ENCODE measurements at regions not wholly inside any gene's neighbourhood (a gene's known extent, or its start where the extent isn't known, plus 50 kb on each side); places are given as distances from the start of the nearest gene placed in this dataset.

DNA sequence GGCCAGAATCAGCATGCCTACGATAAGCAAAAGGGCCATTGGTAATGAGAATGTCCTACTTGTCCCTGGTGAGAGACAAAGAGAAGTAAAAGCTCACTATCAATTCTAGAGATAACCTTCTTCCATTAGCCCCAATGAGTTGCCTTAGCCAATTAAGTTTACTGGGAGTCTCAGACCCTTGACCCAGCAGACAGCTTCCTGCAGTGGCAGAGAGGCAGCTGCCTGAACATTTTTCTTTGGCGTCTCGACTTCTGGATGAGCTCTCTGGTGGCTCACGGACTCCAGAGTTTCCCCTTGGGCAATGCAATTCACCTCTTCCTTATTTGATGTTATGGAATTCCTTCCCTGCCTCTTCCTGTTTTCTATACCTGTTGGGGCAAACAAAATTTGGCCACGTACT is 1034.4 kb downstream of the NAALADL2 start:
- ChIA-PET POLR2A (no interaction called here), CTCF (no interaction called here)

DNA sequence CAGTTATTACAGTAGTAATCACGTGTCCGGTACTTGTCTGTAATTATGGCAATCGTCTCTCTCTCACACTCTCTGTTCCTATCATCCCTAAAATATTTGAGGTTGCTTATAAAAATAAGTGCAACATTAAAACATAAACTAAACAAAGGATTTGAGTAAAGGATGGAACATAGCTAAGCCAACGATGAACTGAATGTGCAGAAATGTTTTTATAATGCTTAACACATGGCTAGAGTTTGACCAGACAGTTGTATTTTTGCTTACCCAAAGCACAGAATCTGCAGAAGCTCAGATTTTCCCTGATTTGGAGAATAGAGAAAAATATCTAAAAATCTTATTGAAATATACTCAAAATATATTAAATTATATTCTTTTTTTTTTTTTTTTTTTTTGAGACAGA is 1030.9 kb downstream of the NAALADL2 start:
- H3K27ac Mint-ChIP-seq = no peak overlapping the region
- no peak overlapping the region for H3K4me3 Mint-ChIP-seq
- H3K4me1 Mint-ChIP-seq = no peaks in the 10 kb centered on the region
- intact Hi-C loops (cut with DNase I, micrococcal nuclease) = no loop called here
- H3K27me3 Mint-ChIP-seq = no peaks in the 10 kb centered on the region
- CTCF ChIA-PET = no interaction called here
- POLR2A ChIA-PET = no interaction called here
- ATAC-seq (no peak), DNase-seq (no peak)
- peaks cover 2% of the 10 kb centered on the region for H3K9me3 Mint-ChIP-seq (ENCODE audit: low read depth)
- H3K36me3 Mint-ChIP-seq (ENCODE audit: low read depth) = no peaks in the 10 kb centered on the region

More for the DNA sequence above, 1034.4 kb downstream of the NAALADL2 start:
- Mint-ChIP-seq H3K27me3 (no peaks in the 10 kb centered on the region), H3K4me3 (no peak overlapping the region), H3K4me1 (no peaks in the 10 kb centered on the region), H3K27ac (no peak overlapping the region), H3K36me3 (ENCODE audit: low read depth) (no peaks in the 10 kb centered on the region), H3K9me3 (ENCODE audit: low read depth) (peaks cover 2% of the 10 kb centered on the region)
- ATAC-seq = no peak
- intact Hi-C loops (cut with DNase I, micrococcal nuclease) = no loop called here
- DNase-seq = no peak

DNA sequence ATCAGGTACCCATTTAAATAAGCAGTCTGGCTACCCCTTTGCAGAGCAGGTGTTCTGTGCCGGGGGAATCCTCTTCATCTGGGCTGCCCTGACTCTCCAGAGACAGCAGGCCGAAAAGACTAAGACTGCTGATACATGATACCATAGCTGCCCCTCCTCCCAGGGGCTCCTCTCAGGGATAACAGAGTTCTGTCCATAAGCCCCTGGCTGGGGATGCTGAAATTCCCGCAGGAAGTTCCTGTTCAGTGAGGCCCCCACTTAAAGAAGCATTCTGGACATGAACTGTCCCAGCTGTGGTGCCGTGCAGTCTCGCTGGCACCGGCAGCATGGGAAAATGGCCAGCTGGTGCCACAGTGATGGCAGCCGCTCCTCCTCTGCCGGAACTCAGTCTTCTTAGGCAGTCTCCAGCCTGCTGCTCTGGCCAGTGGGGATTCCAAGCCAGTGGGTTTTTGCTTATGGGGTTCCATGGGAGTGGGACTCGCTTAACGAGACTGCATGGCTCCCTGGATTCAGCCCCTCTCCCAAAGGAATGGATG is 1026.2 kb downstream of the NAALADL2 start:
- DNase-seq (no peak), ATAC-seq (no peak)
- ChIA-PET POLR2A (no interaction called here), CTCF (no interaction called here)
- intact Hi-C loops (cut with DNase I, micrococcal nuclease) = no loop called here
- no peaks in the 10 kb centered on the region for H3K27me3 Mint-ChIP-seq
- no peak overlapping the region for H3K27ac Mint-ChIP-seq
- H3K4me1 Mint-ChIP-seq = no peaks in the 10 kb centered on the region
- H3K9me3 Mint-ChIP-seq (ENCODE audit: low read depth) = peaks cover 15% of the 10 kb centered on the region
- H3K4me3 Mint-ChIP-seq = no peak overlapping the region
- H3K36me3 Mint-ChIP-seq (ENCODE audit: low read depth) = no peaks in the 10 kb centered on the region

DNA sequence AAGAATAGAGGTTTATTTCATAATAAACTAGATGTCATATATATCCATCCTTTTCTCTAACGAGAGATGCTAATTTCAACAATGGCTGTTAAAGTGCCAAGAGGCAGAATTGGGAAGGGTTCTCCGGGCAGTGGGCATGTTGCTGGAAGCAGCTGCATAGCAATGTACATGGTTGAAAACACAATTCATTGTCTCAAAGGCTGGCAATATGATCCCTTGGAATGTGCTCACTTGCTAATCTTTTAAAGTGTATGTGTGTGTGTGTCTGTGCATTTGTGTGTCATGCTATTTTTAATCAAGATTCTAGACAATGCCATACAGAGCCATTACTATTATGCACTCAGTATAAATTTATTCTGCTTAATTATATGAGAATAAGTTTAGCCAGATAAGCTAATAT is 1020.3 kb downstream of the NAALADL2 start:
- no peaks in the 10 kb centered on the region for H3K27me3 Mint-ChIP-seq
- peaks cover 17% of the 10 kb centered on the region for H3K9me3 Mint-ChIP-seq (ENCODE audit: low read depth)
- intact Hi-C loops (cut with DNase I, micrococcal nuclease) = no loop called here
- H3K36me3 Mint-ChIP-seq (ENCODE audit: low read depth) = no peaks in the 10 kb centered on the region
- POLR2A ChIA-PET = no interaction called here
- H3K27ac Mint-ChIP-seq = no peak overlapping the region
- H3K4me3 Mint-ChIP-seq = no peak overlapping the region
- no peaks in the 10 kb centered on the region for H3K4me1 Mint-ChIP-seq
- CTCF ChIA-PET = no interaction called here
- no peak for ATAC-seq
- no peak for DNase-seq

DNA sequence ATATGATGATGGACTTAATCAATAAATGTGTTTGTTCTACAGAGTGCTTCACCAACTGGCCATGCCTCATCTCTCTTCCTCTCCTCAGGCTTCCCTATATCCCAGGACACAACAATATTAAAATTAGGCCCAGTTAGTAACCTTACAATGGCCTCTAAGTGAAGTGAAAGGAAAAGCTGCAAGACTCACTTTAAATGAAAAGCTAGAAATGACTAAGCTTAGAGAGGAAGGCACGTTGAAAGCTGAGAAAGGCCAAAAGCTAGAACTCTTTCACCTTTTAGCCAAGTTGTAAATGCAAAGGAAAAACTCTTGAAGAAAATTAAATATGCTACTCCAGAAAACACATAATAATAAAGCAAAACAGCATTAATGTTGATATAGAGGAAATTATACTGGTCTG is 1010.3 kb downstream of the NAALADL2 start:
- Mint-ChIP-seq H3K27me3 (no peaks in the 10 kb centered on the region), H3K4me1 (no peaks in the 10 kb centered on the region), H3K27ac (no peak overlapping the region), H3K4me3 (no peak overlapping the region), H3K9me3 (ENCODE audit: low read depth) (peaks cover 2% of the 10 kb centered on the region), H3K36me3 (ENCODE audit: low read depth) (no peaks in the 10 kb centered on the region)
- POLR2A ChIA-PET = interaction anchor here (0.6 kb wide), 1 partner anchor 381 kb away, joined by 3 read pairs; no protein-coding TSS in a partner anchor
- DNase-seq = no peak
- intact Hi-C loops (cut with DNase I, micrococcal nuclease) = no loop called here
- CTCF ChIA-PET = no interaction called here
- no peak for ATAC-seq

DNA sequence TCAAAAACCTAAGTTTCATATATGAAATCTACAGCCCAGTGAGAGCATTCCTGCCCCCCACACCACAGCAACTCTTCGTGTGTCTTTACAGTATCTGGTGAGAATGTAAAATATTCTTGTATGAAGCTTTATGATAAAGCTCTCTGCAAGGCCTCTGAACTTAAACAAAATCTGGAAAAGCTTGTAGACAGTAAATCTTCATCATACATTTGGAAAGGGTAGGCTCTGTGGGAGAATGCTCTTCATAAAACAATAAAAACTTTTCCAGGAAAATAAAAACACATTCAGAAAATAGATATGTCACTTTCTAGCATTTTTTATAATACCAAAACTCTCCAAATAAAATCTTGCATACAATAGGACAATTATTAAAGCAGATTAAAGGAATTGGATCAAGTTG is 1009.5 kb downstream of the NAALADL2 start:
- no peak overlapping the region for H3K27ac Mint-ChIP-seq
- no peaks in the 10 kb centered on the region for H3K36me3 Mint-ChIP-seq (ENCODE audit: low read depth)
- no peaks in the 10 kb centered on the region for H3K4me1 Mint-ChIP-seq
- intact Hi-C loops (cut with DNase I, micrococcal nuclease) = no loop called here
- POLR2A ChIA-PET = no interaction called here
- ATAC-seq (no peak), DNase-seq (no peak)
- peaks cover 2% of the 10 kb centered on the region for H3K9me3 Mint-ChIP-seq (ENCODE audit: low read depth)
- CTCF ChIA-PET = no interaction called here
- no peak overlapping the region for H3K4me3 Mint-ChIP-seq
- no peaks in the 10 kb centered on the region for H3K27me3 Mint-ChIP-seq

DNA sequence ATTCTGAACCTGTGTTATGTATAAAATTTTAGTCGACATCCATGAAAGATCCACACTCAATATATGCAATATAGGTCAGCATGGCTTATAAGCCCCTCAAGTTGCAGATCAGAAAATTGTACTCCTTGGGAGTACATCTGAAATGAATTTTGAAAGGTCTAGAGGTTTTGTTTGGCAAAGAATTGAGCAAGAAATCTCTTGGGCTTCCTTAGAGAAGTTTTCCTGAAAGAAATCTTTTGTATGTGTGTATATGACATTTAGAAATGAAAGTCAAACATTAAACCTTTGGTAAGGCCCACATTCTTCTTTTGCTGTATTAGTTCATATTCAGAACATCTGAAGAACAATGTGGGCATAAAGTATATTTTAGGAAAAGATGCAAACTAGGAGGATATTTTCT is 1006.6 kb downstream of the NAALADL2 start:
- H3K27ac Mint-ChIP-seq = no peak overlapping the region
- ATAC-seq (no peak), DNase-seq (no peak)
- no peak overlapping the region for H3K4me3 Mint-ChIP-seq
- no peaks in the 10 kb centered on the region for H3K9me3 Mint-ChIP-seq (ENCODE audit: low read depth)
- CTCF ChIA-PET = no interaction called here
- H3K4me1 Mint-ChIP-seq = no peaks in the 10 kb centered on the region
- no peaks in the 10 kb centered on the region for H3K36me3 Mint-ChIP-seq (ENCODE audit: low read depth)
- intact Hi-C loops (cut with DNase I, micrococcal nuclease) = no loop called here
- no peaks in the 10 kb centered on the region for H3K27me3 Mint-ChIP-seq
- POLR2A ChIA-PET = no interaction called here

DNA sequence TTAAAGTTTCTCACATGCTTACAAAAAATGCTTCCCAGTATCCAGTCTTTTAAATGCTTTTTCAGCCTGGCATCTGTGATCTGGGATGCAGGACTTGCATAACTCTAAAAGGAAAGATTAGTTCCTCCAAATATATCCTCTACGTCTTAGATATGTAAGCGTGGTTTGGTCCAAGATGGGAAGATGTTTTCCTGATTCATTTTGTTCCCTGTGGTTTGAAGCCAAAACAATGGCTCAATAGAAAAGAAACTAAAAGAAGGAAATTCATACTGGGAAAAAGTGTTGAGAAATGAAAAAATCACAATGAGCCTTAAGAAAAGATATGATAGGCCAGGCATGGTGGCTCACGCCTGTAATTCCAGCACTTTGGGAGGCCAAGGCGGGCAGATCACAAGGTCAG is 1002.8 kb downstream of the NAALADL2 start:
- intact Hi-C loops (cut with DNase I, micrococcal nuclease) = no loop called here
- ChIA-PET POLR2A (no interaction called here), CTCF (no interaction called here)
- DNase-seq (no peak), ATAC-seq (no peak)
- H3K27me3 Mint-ChIP-seq = no peaks in the 10 kb centered on the region
- H3K4me1 Mint-ChIP-seq = no peaks in the 10 kb centered on the region
- no peak overlapping the region for H3K4me3 Mint-ChIP-seq
- H3K36me3 Mint-ChIP-seq (ENCODE audit: low read depth) = no peaks in the 10 kb centered on the region
- no peak overlapping the region for H3K27ac Mint-ChIP-seq
- H3K9me3 Mint-ChIP-seq (ENCODE audit: low read depth) = peaks cover 3% of the 10 kb centered on the region

Small RNA genes in the stretch of these regions (microRNA-seq; reads per million reads assigned to microRNA genes)
- gene MIR7977 (ENCODE audit: borderline replicate concordance) = 3.5 reads per million, percentile 3 among the genes with 10 or more reads in this experiment

Measured in activated CD4-positive, alpha-beta T cell treated with anti-CD3 and anti-CD28 coated beads for 36 hours (primary cell).